GM18511 (cell line): ENCODE measurements at regions not wholly inside any gene's neighbourhood (a gene's known extent, or its start where the extent isn't known, plus 50 kb on each side); places are given as distances from the start of the nearest gene placed in this dataset.
"Not testable (repeated sequence)": the region's sequence is repeated elsewhere in the genome, so short reads cannot be mapped to it uniquely, and the experiment has no call there.

Experiments
- ATAC-seq: cut with Tn5 transposase; IDR thresholded peaks from one replicate; pipeline ENCODE4 v1.9.1; 2021; ENCODE audit warnings: mild to moderate bottlenecking, moderate library complexity; ENCODE audit not compliant: unreplicated experiment

DNA sequence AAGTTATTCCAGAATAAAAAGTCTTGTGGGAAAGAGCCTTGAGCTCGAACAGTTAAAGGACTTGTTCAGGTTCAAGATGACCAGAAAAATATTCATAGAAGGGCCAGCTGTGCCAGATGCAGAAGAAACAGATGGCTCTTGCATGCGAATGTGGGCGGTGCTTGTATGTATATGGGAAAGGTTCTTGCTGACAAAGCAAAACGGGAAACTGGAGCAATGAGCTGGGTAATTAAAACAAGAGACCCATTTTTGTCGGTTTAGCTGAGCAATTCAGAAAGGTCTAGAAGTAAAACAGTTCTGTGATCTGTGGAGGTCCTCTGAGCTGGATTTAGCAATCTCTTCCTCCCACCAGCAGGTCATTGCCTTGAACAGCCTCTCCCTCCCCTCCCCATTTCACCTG lies 107.2 kb upstream of the MARK1 start:
- no peak for ATAC-seq

DNA sequence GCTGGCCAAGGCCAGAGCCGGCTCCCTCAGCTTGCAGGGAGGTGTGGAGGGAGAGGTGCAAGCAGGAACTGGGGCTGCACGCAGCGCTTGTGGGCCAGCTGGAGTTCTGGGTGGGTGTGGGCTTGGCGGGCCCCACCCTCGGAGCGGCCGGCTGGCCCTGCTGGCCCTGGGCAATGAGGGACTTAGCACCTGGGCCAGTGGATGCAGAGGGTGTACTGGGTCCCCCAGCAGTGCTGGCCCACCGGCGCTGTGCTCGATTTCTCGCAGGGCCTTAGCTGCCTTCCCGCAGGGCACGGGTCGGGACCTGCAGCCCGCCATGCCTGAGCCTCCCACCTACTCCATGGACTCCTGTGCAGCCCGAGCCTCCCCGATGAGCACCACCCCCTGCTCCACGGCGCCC lies 115.6 kb upstream of the MARK1 start:
- not testable (repeated sequence) for ATAC-seq

GRCh38 chr1:220410611-220411010 lies 117.3 kb upstream of the MARK1 start:
- no peak for ATAC-seq

- ATAC-seq, result no peak
Observed at GRCh38 chr1:220409771-220410595, 118.0 kb upstream of the MARK1 start.

DNA sequence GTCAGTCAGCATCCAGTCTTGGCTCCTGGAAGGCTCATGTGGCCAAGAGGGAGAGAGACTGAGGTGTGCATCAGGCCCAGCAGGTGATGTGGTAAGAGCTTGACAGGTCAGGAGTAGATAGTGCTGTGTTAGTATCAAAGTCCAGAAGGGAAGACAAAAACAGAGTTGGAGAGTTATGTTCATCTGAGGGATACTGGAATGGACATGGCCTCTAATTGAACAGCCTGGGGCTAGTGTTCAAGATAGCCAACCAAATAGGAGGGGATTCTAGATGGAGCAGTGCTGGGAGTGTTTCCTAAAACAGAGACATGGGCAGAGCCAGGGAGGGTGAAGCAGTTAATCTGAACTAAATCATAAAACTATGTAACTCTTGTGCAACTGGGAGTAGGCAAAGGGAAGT lies 120.7 kb upstream of the MARK1 start:
- no peak for ATAC-seq

DNA sequence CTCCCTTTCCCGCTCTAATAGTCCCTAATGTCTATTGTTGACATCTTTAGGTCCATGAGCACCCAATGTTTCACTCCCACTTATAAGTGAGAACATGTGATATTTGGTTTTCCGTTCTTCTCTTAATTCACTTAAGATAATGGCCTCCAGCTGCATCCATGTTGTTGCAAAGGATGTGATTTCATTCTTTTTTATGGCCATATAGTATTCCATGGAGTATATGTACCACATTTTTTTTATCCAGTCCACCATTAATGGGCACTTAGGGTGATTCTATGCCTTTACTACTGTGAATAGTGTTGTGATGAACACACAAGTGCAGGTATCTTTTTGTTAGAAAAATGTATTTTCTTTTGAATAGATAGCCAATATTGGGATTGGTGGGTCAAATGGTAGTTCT lies 126.0 kb upstream of the RAB3GAP2 start:
- no peak for ATAC-seq

GRCh38 chr1:220391491-220391890 lies 119.2 kb upstream of the RAB3GAP2 start:
- ATAC-seq, result no peak

DNA sequence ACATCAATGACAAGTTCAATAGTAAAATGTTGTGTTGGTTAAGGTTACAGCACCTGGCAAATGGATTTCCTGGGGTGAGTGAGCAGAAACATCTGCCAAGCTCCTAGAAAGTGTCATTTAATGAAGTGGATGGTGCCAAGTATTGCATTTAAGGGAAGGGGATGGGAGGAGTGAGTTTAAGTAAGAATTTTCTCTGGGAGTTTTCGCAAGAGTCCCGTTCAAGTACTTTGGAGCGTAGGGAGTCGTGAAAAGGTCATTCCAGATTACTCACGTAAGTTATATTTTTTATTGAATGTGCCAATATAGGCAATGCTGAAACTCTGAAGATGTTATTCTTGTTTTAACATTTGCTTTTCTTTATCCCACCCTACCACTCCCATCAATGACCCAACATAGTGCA lies 117.4 kb upstream of the RAB3GAP2 start:
- no peak for ATAC-seq

DNA sequence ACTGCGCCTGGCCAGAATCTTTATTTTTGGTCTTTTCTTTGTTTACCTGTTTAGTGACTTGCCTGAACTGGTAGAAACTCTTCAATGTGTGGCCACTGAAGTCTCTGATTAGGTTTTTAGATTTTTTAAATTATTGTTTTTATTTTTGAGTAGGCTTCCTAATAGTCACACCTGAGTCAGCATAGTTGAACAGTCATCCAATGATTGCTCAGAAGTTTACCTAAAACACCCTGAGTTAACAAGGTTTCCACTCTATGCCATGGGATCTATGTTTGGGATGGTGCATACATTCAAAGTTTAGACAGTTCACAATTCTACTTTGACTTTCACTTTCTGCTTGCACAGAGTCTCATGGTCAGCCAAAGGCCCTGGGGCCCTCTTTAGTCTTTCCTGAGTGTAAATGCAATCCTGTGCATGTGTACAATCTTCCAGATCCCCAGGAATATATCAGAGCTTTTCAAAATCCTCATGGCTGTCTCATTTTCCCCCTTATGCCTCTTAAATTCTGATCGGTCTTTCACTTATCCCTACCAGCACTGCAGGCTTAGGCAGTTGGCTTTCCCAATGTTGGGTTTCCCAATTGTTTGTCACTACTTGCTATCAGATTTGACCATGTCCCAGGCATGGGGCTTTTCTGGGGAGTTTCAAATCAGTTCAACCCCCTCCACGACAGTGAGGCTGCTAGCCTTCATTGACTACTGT lies 114.4 kb upstream of the RAB3GAP2 start:
- no peak for ATAC-seq

DNA sequence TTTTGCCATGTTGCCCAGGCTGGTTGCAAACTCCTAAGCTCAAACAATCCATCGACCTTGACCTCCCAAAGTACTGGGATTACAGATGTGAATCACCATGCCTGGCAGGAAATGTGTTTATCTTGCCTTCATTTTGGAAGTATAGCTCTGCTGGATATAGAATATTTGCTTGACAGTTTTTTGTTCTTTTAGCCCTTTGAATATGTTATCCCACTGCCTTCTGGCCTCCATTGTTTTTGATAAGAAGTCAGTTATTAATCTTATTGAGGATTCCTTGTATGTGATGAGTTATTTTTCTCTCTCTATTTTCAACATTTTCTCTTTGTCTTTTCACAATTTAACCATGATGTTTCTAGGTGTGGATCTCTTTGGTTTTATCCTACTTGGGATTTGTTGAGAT lies 112.9 kb upstream of the RAB3GAP2 start:
- ATAC-seq, result no peak

GRCh38 chr1:220382994-220383393 lies 110.7 kb upstream of the RAB3GAP2 start:
- no peak for ATAC-seq

DNA sequence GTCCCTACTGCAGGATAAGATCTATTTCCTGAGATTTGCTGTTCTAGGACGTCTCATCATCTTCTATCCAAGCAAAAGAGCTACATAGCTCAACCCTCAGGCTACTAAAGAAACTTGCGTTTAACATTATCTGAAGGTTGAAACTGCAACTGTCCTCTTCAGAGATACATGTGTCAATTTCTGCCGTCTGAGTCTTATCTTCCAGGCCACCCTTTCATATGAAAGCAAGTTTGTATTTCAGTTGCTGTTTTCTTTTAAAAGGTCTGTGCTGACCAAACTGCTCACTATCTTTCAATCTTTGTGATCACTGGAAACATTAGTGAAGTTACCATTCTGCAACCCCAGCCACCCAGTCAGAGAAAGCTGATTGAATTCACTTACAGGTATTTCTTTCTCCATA lies 108.6 kb upstream of the RAB3GAP2 start:
- no peak for ATAC-seq

DNA sequence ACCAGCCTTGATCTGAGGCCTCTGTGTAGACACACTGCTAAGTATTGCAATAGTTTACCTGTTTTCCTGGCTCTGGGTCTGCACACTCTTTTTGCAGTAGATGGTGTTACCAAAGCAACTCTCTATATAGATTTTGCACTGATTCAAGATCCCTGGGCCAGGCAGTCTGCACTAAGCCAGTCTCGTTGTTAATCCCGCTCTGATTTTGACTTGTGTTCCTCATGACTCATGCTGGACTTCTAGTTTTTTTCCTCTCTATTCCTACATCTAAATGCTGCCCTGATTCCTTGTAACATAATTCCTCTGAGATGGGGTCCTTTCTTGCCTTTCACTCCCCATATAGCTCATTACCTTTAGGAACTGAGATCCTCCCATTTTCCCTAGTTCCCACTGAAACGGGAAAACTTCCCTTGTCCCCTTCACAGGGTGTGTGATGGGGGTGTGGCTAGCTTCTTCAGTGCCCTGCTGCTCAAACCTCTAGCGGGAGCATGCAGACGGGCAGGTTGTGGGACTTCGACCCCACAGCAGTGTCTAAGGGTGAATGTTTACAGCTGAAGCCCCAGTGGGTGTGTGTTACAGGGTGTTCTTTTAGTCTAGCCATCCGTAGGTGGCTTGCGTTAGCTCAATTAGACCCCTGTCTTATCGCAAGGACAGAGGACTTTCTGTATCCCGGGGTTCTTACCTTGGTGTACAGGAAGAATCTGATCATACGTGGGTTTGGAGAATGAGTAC lies 106.5 kb upstream of the RAB3GAP2 start:
- ATAC-seq, result no peak

- ATAC-seq, result no peak
Observed at GRCh38 chr1:220375715-220376114, 103.5 kb upstream of the RAB3GAP2 start.

DNA sequence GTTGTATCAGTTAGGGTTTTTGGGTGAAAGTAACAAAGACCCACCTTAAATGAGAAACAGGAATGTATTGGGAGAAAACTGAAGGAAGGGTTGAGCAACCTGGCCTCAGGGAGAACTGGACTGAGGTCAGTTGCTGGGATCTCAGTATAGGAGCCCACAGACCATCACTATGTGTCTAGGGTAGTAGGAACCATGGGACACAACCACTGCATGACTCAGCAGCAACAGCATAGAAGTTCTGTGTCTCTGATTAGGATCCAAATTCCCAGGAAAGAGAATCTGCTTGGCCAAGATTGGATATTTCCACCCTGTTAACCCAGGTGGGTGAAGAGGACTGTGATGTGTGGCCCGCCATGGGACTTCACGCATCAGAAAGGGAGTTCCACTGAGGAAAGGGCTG lies 102.2 kb upstream of the RAB3GAP2 start:
- ATAC-seq, result no peak

- no peak for ATAC-seq
Observed at GRCh38 chr1:220372451-220372850, 100.2 kb upstream of the RAB3GAP2 start.

DNA sequence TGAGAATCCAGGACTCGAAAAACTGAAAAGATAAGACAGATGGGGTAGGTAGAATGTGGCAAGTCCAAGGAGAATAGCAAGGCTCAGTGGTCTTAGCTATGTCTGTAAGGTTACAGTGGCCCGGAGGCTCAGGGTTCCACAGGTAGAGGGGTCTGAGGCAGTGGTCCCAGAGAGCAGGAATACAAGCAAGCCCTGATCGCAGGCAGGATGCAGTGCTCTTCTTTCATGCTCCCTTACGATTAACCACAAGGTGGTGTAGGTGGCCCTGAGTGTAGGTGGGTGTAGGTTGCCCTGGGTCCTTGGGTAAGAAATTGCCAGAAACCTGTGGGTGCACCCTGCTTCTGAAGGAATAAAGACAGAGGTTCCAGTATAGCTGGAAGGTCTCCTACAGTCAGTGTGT lies 99.1 kb upstream of the RAB3GAP2 start:
- ATAC-seq, result no peak

GRCh38 chr1:220370041-220370700 lies 97.9 kb upstream of the RAB3GAP2 start:
- ATAC-seq, result no peak

GRCh38 chr1:220369511-220369910 lies 97.3 kb upstream of the RAB3GAP2 start:
- ATAC-seq, result no peak

- no peak for ATAC-seq
Observed at GRCh38 chr1:220368352-220369265, 96.4 kb upstream of the RAB3GAP2 start.
